ENCODE measurements at regions not wholly inside any gene's neighbourhood (a gene's known extent, or its start where the extent isn't known, plus 50 kb on each side); places are given as distances from the start of the nearest gene placed in this dataset.

- TF ChIP-seq, protein P1, sequence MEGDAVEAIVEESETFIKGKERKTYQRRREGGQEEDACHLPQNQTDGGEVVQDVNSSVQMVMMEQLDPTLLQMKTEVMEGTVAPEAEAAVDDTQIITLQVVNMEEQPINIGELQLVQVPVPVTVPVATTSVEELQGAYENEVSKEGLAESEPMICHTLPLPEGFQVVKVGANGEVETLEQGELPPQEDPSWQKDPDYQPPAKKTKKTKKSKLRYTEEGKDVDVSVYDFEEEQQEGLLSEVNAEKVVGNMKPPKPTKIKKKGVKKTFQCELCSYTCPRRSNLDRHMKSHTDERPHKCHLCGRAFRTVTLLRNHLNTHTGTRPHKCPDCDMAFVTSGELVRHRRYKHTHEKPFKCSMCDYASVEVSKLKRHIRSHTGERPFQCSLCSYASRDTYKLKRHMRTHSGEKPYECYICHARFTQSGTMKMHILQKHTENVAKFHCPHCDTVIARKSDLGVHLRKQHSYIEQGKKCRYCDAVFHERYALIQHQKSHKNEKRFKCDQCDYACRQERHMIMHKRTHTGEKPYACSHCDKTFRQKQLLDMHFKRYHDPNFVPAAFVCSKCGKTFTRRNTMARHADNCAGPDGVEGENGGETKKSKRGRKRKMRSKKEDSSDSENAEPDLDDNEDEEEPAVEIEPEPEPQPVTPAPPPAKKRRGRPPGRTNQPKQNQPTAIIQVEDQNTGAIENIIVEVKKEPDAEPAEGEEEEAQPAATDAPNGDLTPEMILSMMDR (conservative IDR thresholded peaks at IDR 0.05; ENCODE audit: low read depth in 2 of 2): no peak
- TF ChIP-seq REST (IDR thresholded peaks at IDR 0.05; ENCODE audit: unreplicated experiment) (no peak), POLR2AphosphoS5 (IDR thresholded peaks at IDR 0.05; ENCODE audit: low read depth) (no peak), ZNF114 (CRISPR knock-in tag; IDR thresholded peaks at IDR 0.05) (no peak), CREB1 (CRISPR knock-in tag; IDR thresholded peaks at IDR 0.05; ENCODE audit: low read depth) (no peak)
Observed at GRCh38 chr2:42917425-42917927, 125.1 kb upstream of the HAAO start.

Measured in GM23338 (cell line).